Brain microvascular endothelial cell (primary cell): ENCODE measurements at regions not wholly inside any gene's neighbourhood (a gene's known extent, or its start where the extent isn't known, plus 50 kb on each side); places are given as distances from the start of the nearest gene placed in this dataset.
"Not testable (repeated sequence)": the region's sequence is repeated elsewhere in the genome, so short reads cannot be mapped to it uniquely, and the experiment has no call there.

Experiments
- DNase-seq: peaks from one replicate; pipeline ENCODE4 v3.0.0-alpha.2; 2020
- H3K27ac ChIP-seq: fragments of 250-450 bp; sonication (Bioruptor Pico); 2 replicates; pipeline ENCODE4 v1.5.1; 2020; ENCODE audit warnings: mild to moderate bottlenecking, moderate library complexity
- H3K27me3 ChIP-seq: fragments of 250-450 bp; sonication (Bioruptor Pico); replicated peaks from 2 replicates; pipeline ENCODE4 v1.5.1; 2020; ENCODE audit warnings: mild to moderate bottlenecking
- H3K36me3 ChIP-seq: fragments of 250-450 bp; sonication (Bioruptor Pico); replicated peaks from 2 replicates; pipeline ENCODE4 v1.5.1; 2020; ENCODE audit warnings: mild to moderate bottlenecking
- H3K4me3 ChIP-seq: 2 replicates; pipeline ENCODE4 v1.5.1; 2011; ENCODE audit warnings: low read depth, mild to moderate bottlenecking, control low read depth, low read length, moderate library complexity
- in situ Hi-C: cut with HindIII; loops from 2 replicates; pipeline ENCODE4 v1.10.0; 2017; ENCODE audit warnings: low sequenced_read_pairs, low pct_ligation_motif_present
- TF ChIP-seq, protein P1 (sequence below): IDR thresholded peaks from 2 replicates; pipeline ENCODE4 v1.5.1; 2011; ENCODE audit warnings: low read depth, mild to moderate bottlenecking, moderate library complexity, low read length, control low read depth, inconsistent platforms; ENCODE audit errors: missing control alignments

DNA sequence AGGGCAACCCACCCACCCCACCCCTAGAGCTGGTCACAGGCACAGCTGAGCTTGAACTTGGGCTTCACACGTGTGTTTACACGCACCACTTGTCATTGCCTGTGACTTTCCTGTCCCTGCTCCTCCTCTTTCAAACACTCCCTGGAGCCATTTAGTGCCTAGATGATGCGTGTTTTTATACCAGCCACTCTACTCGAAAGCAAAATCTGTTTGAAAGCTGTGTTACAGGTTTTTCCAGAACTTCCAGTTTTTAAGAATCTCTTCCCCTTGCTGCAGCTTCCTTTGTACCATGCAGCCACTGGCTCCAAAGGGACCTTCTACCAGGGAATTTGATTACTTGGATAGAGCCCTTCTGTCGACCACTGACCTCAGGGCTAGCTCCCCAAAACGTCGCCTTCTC, 78.8 kb upstream of the SPRY4 start:
- no peak overlapping the region for H3K27ac ChIP-seq
- DNase-seq = no peak
- TF ChIP-seq, protein P1, sequence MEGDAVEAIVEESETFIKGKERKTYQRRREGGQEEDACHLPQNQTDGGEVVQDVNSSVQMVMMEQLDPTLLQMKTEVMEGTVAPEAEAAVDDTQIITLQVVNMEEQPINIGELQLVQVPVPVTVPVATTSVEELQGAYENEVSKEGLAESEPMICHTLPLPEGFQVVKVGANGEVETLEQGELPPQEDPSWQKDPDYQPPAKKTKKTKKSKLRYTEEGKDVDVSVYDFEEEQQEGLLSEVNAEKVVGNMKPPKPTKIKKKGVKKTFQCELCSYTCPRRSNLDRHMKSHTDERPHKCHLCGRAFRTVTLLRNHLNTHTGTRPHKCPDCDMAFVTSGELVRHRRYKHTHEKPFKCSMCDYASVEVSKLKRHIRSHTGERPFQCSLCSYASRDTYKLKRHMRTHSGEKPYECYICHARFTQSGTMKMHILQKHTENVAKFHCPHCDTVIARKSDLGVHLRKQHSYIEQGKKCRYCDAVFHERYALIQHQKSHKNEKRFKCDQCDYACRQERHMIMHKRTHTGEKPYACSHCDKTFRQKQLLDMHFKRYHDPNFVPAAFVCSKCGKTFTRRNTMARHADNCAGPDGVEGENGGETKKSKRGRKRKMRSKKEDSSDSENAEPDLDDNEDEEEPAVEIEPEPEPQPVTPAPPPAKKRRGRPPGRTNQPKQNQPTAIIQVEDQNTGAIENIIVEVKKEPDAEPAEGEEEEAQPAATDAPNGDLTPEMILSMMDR = no peak
- no peaks in the 10 kb centered on the region for H3K27me3 ChIP-seq
- in situ Hi-C loops = no loop called here
- no peaks in the 10 kb centered on the region for H3K36me3 ChIP-seq
- H3K4me3 ChIP-seq = no peak overlapping the region

DNA sequence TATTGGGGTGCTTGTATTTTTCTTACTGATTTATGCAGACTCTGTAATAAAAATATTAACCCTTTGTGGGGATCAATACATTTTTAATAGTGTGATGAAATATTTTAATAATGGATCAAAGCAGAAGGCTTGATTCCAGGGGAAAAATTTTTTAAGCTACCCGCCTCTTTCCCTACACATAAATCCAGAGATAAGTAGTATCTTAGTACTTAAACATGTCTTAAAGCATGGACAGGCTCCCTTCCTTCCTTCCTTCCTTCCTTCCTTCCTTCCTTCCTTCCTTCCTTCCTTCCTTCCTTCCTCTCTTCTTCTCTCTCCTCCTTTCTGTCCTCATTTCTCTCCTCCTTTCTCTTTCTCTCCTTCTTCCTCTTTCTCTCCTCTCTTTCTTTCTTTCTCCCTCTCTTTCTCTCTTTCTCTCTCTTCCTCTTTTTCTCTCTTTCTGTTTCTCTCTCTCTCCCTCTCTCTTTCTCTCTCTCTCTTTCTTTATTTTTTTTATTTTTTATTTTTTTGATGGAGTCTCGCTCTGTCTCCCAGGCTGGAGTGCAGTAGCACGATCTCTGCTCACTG, 78.0 kb upstream of the SPRY4 start:
- Histone ChIP-seq H3K27ac (no peak overlapping the region), H3K36me3 (no peaks in the 10 kb centered on the region), H3K27me3 (no peaks in the 10 kb centered on the region), H3K4me3 (no peak overlapping the region)
- no peak for DNase-seq
- in situ Hi-C loops = no loop called here
- TF ChIP-seq, protein P1 = no peak

DNA sequence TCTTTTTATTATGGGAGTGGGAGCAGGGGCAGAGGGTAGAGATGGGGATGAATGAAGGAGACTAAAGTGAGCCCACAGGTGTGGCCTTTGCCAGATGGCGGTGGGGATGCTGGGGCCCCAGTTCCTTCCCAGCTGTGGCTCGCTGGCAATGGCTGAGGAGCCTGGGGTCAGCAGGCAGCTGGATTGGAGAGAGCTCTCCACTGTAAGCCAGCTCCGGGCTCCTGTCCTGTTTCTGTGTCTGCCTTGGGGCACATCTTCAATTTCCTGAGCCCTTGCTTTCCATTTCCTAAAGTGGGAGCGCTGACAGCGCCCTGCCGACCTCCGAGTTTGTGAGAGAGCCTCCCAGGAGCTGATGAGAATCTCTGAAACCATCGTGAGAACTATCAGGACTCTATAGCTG, 75.6 kb upstream of the SPRY4 start:
- in situ Hi-C loops = no loop called here
- no peaks in the 10 kb centered on the region for H3K27me3 ChIP-seq
- H3K36me3 ChIP-seq = no peaks in the 10 kb centered on the region
- TF ChIP-seq, protein P1 = no peak
- H3K4me3 ChIP-seq = no peak overlapping the region
- H3K27ac ChIP-seq = no peak overlapping the region
- DNase-seq = no peak

DNA sequence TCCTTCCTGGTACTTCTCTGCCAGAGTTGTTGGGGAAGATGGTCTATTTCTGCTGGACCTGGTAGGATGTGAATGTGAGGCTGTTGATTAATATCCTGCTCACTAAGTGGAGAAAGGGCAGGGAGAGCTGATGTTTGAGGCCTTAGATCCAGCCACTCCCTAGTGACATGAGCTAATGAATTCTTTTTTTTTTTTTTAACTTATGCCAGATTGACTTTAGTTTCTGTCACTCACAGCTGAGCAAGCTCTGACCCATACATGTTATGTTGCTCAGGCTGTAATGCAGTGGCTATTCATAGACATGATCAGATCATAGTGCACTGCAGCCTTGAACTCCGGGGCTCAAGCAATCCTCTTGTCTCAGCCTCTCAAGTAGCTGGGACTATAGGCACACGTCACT, 75.1 kb upstream of the SPRY4 start:
- DNase-seq = no peak
- Histone ChIP-seq H3K36me3 (no peaks in the 10 kb centered on the region), H3K27ac (no peak overlapping the region), H3K27me3 (no peaks in the 10 kb centered on the region), H3K4me3 (no peak overlapping the region)
- TF ChIP-seq, protein P1 = no peak
- in situ Hi-C loops = no loop called here

DNA sequence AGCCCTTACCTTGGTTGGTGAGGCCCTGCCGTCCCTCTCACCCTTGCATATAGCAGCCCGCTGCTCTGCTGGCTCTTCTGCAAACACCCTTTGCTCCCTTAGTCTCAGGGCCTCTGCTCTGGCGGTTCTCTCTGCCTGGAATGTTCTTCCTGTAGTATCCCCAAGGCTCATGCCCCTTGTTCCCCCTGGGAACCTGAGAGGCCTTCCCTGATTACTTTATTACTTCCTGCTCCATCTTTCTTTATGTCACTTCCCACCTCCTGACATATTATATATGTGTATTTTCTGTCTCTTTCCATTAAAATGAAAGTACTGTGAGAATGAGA, 73.9 kb upstream of the SPRY4 start:
- Histone ChIP-seq H3K27ac (no peak overlapping the region), H3K36me3 (no peaks in the 10 kb centered on the region), H3K4me3 (no peak overlapping the region), H3K27me3 (no peaks in the 10 kb centered on the region)
- in situ Hi-C loops = no loop called here
- DNase-seq = no peak
- TF ChIP-seq, protein P1 = no peak

DNA sequence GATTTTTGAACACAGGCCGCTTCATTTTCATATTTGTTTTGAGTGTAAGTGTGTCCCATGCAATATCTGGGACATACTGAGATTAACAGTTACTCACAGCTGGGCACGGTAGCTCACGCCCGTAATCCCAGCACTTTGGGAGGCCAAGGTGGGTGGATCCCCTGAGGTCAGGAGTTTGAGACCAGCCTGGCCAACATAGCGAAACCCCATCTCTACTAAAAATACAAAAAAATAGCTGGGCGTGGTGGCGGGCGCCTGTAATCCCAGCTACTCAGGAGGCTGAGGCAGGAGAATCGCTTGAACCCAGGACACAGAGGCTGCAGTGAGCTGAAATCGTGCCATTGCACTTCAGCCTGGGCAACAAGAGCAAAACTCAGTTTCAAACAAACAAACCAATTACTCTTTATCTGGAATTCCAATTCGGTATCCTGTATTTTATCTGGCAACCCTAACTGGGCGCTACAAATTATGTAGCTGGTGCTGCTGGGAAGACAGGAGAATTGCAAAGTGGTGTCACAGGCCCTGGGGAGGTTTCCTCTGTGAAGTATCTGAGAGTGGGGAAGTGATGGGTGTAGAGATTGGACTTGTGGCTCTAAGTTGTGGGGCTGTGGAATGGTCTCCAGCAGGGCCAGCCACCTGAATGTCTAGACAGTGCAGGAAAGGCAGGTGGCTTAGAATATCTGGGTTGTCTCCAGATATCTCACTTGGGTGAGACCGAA, 73.3 kb upstream of the SPRY4 start:
- not testable (repeated sequence) for H3K27me3 ChIP-seq, H3K4me3 ChIP-seq

More for the DNA sequence above, 73.3 kb upstream of the SPRY4 start:
- H3K27ac ChIP-seq, H3K36me3 ChIP-seq, in situ Hi-C loops, DNase-seq: not testable (repeated sequence)
